ENCODE measurements at regions not wholly inside any gene's neighbourhood (a gene's known extent, or its start where the extent isn't known, plus 50 kb on each side); places are given as distances from the start of the nearest gene placed in this dataset.
A peak's percentile ranks its signal among the peaks of the same experiment; 100 is the strongest.
"Not testable (repeated sequence)": the region's sequence is repeated elsewhere in the genome, so short reads cannot be mapped to it uniquely, and the experiment has no call there.

DNA sequence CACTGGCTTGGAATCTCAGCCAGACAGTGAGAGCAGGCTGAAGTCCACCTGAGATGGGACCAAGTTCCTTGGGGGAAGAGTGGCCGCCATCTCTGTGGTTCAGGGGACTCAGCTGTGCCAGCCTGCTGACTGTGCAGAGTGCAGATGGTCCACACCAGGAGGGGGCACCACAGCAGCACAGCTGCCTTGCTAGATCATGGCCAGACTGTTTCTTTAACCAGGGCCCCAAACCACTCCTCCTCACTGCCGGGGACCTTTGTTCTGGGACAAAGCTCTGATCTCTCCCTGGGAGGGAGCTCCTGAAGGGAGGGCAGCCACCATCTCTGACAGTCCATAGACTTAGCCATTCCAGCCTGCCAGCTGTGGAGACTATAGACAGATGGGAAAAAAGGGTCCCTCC is 2189.6 kb downstream of the PCDH7 start:
- TF ChIP-seq, protein P1, sequence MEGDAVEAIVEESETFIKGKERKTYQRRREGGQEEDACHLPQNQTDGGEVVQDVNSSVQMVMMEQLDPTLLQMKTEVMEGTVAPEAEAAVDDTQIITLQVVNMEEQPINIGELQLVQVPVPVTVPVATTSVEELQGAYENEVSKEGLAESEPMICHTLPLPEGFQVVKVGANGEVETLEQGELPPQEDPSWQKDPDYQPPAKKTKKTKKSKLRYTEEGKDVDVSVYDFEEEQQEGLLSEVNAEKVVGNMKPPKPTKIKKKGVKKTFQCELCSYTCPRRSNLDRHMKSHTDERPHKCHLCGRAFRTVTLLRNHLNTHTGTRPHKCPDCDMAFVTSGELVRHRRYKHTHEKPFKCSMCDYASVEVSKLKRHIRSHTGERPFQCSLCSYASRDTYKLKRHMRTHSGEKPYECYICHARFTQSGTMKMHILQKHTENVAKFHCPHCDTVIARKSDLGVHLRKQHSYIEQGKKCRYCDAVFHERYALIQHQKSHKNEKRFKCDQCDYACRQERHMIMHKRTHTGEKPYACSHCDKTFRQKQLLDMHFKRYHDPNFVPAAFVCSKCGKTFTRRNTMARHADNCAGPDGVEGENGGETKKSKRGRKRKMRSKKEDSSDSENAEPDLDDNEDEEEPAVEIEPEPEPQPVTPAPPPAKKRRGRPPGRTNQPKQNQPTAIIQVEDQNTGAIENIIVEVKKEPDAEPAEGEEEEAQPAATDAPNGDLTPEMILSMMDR (IDR thresholded peaks at IDR 0.05; ENCODE audit: unreplicated experiment in 3 of 3) = no peak
- Mint-ChIP-seq H3K4me1 (no peaks in the 10 kb centered on the region), H3K36me3 (ENCODE audit: low read depth) (no peaks in the 10 kb centered on the region), H3K27me3 (ENCODE audit: low read depth) (no peaks in the 10 kb centered on the region), H3K4me3 (no peak overlapping the region), H3K9me3 (peaks cover 29% of the 10 kb centered on the region), H3K27ac (no peak overlapping the region)

DNA sequence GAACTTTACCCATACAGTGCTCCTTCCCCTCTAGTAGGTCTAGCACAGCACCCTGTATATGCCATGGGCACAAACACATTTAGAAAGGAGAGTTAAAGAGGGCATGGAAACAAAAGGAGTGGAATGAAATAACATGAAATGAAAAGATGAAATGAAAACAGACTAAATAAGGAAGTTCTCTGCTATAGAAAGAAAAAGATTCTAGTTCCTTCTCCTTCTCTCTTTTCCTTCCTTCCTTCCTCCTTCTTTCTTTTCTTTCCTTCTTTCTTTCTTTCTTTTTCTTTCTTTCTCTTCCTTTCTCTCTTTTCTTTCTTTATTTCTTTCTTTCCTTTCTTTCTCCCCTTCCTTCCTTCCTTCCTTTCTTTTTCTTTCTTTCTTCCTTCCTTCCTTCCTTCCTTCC is 2197.4 kb downstream of the PCDH7 start:
- H3K36me3 Mint-ChIP-seq (ENCODE audit: low read depth) = no peaks in the 10 kb centered on the region
- peaks cover 8% of the 10 kb centered on the region for H3K9me3 Mint-ChIP-seq
- TF ChIP-seq, protein P1 (IDR thresholded peaks at IDR 0.05; ENCODE audit: unreplicated experiment in 3 of 3) = no peak
- no peaks in the 10 kb centered on the region for H3K4me1 Mint-ChIP-seq
- H3K27ac Mint-ChIP-seq = no peak overlapping the region
- H3K4me3 Mint-ChIP-seq = no peak overlapping the region
- no peaks in the 10 kb centered on the region for H3K27me3 Mint-ChIP-seq (ENCODE audit: low read depth)

DNA sequence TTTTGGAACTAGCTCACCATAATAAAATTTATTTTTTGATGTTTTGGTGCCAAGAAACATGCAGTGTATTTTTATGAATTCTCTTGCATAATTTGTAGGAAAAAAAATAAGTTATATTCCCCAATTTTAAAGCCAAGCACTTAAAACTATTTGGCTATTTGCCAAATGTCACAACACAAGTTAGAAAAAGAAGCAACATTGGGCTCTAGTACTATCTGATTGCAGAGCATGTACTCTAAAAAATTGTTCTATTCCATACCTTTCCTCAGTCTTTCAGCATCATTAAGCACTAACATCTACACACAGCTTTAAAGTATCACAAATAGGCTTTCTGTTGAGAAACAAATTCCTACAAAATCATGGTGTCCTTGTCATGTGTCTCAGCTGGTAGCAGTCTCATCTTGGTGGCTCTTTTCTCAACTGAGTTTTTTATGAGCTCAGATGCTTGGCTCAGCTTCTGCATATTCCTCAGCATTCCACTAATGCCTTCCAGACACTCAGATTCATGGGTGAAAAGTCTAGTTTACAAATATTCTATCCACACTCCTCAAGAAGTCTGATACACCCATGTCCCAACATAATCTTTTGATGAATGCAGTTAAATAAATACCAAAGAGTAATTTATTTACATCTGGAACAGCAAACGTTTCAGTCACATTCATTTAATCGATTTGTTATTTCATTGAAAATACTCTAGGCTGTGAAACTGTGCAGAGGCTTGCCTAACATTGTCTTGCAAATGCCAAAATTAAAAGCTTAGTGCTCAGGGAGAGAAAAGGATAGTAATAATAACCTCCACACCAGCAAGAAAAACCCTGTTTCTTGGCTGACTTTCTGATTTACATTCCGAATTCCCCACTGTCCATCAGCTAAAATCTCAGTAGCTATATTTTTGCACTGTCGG is 2209.9 kb downstream of the PCDH7 start:
- peak overlapping the region in 1 of 3 experiments; percentile 40 for H3K27ac Mint-ChIP-seq
- no peaks in the 10 kb centered on the region for H3K36me3 Mint-ChIP-seq (ENCODE audit: low read depth)
- H3K9me3 Mint-ChIP-seq = peaks cover 2% of the 10 kb centered on the region
- H3K27me3 Mint-ChIP-seq (ENCODE audit: low read depth) = no peaks in the 10 kb centered on the region
- H3K4me3 Mint-ChIP-seq = no peak overlapping the region
- TF ChIP-seq, protein P1 (IDR thresholded peaks at IDR 0.05; ENCODE audit: unreplicated experiment in 3 of 3) = no peak
- H3K4me1 Mint-ChIP-seq = peaks cover 22% of the 10 kb centered on the region

DNA sequence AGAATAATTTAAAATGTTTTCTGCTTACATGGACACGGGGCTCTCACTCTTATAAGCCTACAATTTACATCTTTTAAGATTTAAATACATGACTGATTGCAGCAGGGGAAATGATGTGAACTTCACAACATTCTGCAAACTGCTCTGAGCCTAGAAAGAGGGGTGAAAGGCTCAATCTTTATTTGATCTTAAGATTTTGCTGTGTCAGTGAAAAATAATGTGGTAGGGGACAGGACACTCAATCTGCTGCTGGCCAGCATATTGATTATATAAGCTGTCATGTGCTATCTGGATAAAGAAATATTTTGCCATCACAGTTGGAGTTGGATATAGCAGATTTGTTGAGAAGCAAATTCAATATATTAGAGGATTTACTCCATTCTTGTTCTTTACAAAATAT is 2210.5 kb downstream of the PCDH7 start:
- H3K4me1 Mint-ChIP-seq = peaks cover 22% of the 10 kb centered on the region
- H3K9me3 Mint-ChIP-seq = peaks cover 2% of the 10 kb centered on the region
- H3K27me3 Mint-ChIP-seq (ENCODE audit: low read depth) = no peaks in the 10 kb centered on the region
- no peak overlapping the region for H3K4me3 Mint-ChIP-seq
- TF ChIP-seq, protein P1 (IDR thresholded peaks at IDR 0.05; ENCODE audit: unreplicated experiment in 3 of 3) = no peak
- H3K27ac Mint-ChIP-seq = peak overlapping the region in 1 of 3 experiments; percentile 40
- H3K36me3 Mint-ChIP-seq (ENCODE audit: low read depth) = no peaks in the 10 kb centered on the region

DNA sequence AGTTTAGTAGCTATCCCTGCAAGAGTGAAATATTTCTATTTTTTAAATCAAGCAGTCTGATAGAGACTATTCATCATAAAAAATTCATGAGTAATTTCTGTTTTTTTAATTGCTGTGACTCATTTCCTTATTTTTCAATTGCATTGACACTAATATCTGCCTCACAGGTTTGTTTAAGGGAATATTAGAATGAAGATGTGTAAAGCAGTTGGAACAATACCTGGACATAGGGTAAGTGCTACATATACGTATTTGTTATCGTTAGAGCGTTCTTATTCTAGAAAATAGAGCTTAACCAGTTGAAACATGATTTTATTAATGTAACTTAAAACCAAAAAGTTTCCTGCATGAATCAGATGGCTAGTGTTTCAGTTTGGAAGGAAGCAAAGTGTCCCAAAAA is 2211.3 kb downstream of the PCDH7 start:
- Mint-ChIP-seq H3K9me3 (peaks cover 2% of the 10 kb centered on the region), H3K36me3 (ENCODE audit: low read depth) (no peaks in the 10 kb centered on the region), H3K4me1 (peaks cover 22% of the 10 kb centered on the region), H3K27me3 (ENCODE audit: low read depth) (no peaks in the 10 kb centered on the region), H3K27ac (no peak overlapping the region), H3K4me3 (no peak overlapping the region)
- TF ChIP-seq, protein P1 (IDR thresholded peaks at IDR 0.05; ENCODE audit: unreplicated experiment in 3 of 3) = no peak

DNA sequence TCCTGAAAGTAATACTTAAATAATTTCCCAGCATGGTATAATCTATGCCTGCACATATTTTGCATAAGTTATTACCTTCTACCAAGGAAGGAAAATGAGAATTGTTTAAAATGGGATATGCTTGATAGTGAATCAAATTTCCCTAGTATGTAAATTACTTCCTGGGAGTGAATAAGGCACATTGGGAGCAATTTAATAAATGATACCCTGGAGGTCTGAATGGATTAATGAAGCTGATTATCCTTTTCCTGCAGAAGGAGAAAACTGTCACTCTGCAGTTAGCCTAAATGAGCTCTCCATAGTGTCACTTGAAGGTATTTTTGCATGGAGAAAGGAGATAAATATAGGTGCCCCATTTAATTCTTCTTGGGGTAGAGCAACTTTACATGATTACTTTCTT is 2212.0 kb downstream of the PCDH7 start:
- no peaks in the 10 kb centered on the region for H3K36me3 Mint-ChIP-seq (ENCODE audit: low read depth)
- no peaks in the 10 kb centered on the region for H3K27me3 Mint-ChIP-seq (ENCODE audit: low read depth)
- H3K9me3 Mint-ChIP-seq = peaks cover 2% of the 10 kb centered on the region
- TF ChIP-seq, protein P1 (IDR thresholded peaks at IDR 0.05; ENCODE audit: unreplicated experiment in 3 of 3) = no peak
- H3K4me1 Mint-ChIP-seq = peaks cover 22% of the 10 kb centered on the region
- no peak overlapping the region for H3K27ac Mint-ChIP-seq
- H3K4me3 Mint-ChIP-seq = no peak overlapping the region

DNA sequence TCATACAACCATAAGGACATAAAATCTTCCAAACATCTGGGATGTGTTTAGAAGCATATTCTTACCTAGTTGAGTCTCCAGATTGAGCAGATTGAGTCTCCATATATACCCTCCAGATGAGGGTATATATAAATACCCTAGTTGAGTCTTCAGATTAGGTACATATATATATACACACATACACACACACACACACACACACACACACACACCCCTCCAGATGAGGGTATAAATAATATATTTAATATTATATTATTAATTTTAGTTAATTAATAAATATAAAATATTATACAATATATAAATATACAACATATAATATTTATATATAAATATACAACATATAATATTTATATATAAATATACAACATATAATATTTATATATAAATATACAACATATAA is 2219.1 kb downstream of the PCDH7 start:
- peaks cover 11% of the 10 kb centered on the region for H3K9me3 Mint-ChIP-seq
- not testable (repeated sequence) for H3K4me1 Mint-ChIP-seq; H3K36me3 Mint-ChIP-seq (ENCODE audit: low read depth); H3K4me3 Mint-ChIP-seq; H3K27ac Mint-ChIP-seq; H3K27me3 Mint-ChIP-seq (ENCODE audit: low read depth)

Data from nephron (organoid).